Testis (tissue), 2 donors: ENCODE measurements at regions not wholly inside any gene's neighbourhood (a gene's known extent, or its start where the extent isn't known, plus 50 kb on each side); places are given as distances from the start of the nearest gene placed in this dataset.
"Not testable (repeated sequence)": the region's sequence is repeated elsewhere in the genome, so short reads cannot be mapped to it uniquely, and the experiment has no call there.

Source experiments
- DNase-seq: peaks from one replicate; pipeline ENCODE4 v3.0.0-alpha.2; 2019
- H3K27ac ChIP-seq, 2 donors: fragments of 200-600 bp; sonication (generic); one replicate each; pipeline ENCODE4 v1.5.1; 2019
- H3K27me3 ChIP-seq: fragments of 200-600 bp; sonication (generic); one replicate; pipeline ENCODE4 v1.5.1; 2019
- H3K36me3 ChIP-seq: fragments of 200-600 bp; sonication (generic); one replicate; pipeline ENCODE4 v1.5.1; 2017; ENCODE audit warnings: low read depth; ENCODE audit errors: missing control alignments
- H3K4me1 ChIP-seq: fragments of 200-600 bp; sonication (generic); one replicate; pipeline ENCODE4 v1.5.1; 2019
- H3K4me3 ChIP-seq, 2 donors: fragments of 200-600 bp; sonication (generic); one replicate each; pipeline ENCODE4 v1.5.1; 2017 to 2019
- H3K9me3 ChIP-seq: fragments of 200-600 bp; sonication (generic); one replicate; pipeline ENCODE4 v1.5.1; 2017
- WGBS, 2 donors: methylation state at CpG; one replicate each; pipeline ENCODE4 v1.1.5; 2018; 5-methylcytosine and 5-hydroxymethylcytosine counted together
- intact Hi-C: fragments of 100-400 bp; cut with DNase I; formaldehyde crosslinking; loops from one replicate; pipeline ENCODE4 v1.15.1; 2023; ENCODE audit warnings: low total_unique reads

- intact Hi-C loops, DNase-seq, H3K36me3 ChIP-seq, H3K27ac ChIP-seq, H3K4me3 ChIP-seq, H3K4me1 ChIP-seq, H3K27me3 ChIP-seq, H3K9me3 ChIP-seq: not testable (repeated sequence)
- WGBS, 2 donors, result no CpG with 5 or more reads among the region's 8 CpGs
Measured at GRCh38 chr7:75201606-75202079, 109.3 kb downstream of the GTF2IRD2B start.

DNA sequence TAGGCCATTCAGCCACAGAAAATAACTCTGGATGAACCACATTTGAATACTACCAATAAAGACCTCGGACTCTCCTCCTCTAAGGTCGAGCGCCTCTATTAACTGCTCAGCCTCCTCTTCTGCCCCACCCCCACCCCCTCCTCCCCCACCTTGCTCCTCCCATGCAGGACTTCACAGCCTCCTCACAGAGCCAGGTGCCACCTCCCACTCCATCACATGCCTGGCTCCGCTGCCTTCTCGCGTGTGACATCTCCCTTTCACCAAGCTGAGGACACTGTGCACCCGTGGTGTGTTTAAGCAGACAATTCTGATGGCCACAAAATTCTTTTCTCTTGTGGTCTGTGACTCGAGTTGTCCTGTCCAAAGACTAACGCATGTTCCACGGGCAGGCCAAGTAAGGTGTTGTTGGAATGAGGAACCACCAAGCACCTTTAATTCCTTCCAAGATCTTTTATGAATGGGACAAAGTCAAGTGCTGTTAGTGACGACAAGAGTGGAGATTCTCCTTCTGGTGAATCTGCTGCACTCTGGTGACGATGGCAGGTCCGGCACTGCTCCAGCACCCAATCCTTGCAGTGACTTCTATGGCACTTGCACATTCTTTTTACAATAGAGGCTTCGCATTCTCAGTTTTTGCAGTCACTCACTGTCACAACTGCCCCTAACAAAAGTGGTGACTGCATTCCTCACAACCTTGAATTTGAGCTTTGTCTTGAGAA is 113.1 kb downstream of the GTF2IRD2B start:
- intact Hi-C loops, result not testable (repeated sequence)
- WGBS, 2 donors, result no CpG with 5 or more reads among the region's 14 CpGs

DNA sequence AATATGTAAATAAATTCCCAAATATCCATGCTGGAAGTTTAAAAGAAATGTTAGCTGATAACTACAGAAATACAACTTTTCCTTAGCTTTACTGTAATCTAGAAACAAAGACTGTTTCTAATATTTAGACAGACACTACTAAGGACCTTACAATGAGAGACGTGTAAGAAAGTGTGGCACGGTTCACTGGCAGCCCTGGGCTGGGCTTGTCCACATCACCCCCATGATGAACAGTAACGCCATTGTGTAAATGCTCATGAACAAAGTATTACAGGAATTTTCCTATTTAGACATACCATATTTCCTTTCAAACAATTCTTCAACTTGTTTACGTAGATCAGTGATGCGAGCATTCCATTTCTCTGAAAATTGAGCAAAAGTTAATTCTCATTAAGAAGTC is 123.1 kb downstream of the GTF2IRD2B start:
- H3K9me3 ChIP-seq, H3K36me3 ChIP-seq, intact Hi-C loops, H3K27ac ChIP-seq, H3K4me1 ChIP-seq, H3K4me3 ChIP-seq, H3K27me3 ChIP-seq, DNase-seq: not testable (repeated sequence)
- no CpG with 5 or more reads among the region's 5 CpGs for WGBS, 2 donors

More for the DNA sequence above, 113.1 kb downstream of the GTF2IRD2B start:
- H3K9me3 ChIP-seq, H3K4me3 ChIP-seq, H3K27ac ChIP-seq, H3K36me3 ChIP-seq, DNase-seq, H3K27me3 ChIP-seq, H3K4me1 ChIP-seq: not testable (repeated sequence)

DNA sequence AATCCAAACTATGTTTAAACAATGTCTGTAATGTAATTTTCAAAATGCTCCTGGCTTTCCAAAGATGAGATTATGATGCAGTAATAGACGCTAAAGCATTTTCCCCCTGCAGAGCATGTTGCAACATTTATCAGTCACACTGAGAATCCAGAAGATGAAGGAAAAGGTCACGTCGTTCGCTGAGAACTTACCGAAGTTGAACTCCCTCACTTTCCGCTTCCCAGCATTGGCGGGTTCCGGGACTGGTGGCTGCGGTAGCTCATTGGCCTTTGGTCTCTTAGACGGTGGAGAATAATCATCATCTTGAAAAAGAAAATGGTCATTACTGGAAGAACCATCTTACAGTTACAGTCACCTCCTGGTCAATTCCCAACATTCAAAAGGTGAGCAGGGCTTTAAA is 124.6 kb downstream of the GTF2IRD2B start:
- H3K36me3 ChIP-seq, H3K4me1 ChIP-seq, H3K27ac ChIP-seq, H3K9me3 ChIP-seq, DNase-seq, H3K4me3 ChIP-seq, intact Hi-C loops, H3K27me3 ChIP-seq: not testable (repeated sequence)
- no CpG with 5 or more reads among the region's 10 CpGs for WGBS, 2 donors

DNA sequence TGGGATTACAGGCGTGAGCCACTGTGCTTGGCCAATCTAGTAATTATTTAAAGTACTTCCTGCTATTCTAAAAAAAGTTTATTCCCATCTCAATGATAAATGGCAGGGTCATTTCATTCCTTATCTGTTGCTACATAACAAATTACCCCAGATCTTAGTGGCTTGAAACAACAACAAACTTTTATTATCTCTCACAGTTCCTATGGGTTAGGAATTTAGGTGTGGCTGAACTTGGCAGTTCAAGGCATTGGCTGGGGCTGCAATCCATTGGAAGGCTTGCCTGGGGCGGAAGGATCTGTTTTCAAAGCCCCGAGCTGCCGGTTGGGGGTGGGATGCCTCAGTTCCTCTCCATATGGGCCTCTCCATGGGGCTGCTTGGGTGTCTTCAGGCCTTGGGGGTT is 133.7 kb downstream of the GTF2IRD2B start:
- H3K9me3 ChIP-seq, intact Hi-C loops: not testable (repeated sequence)
- no CpG with 5 or more reads among the region's 4 CpGs for WGBS, 2 donors

GRCh38 chr7:75229558-75229957 is 137.2 kb downstream of the GTF2IRD2B start:
- H3K27me3 ChIP-seq, H3K27ac ChIP-seq, H3K4me1 ChIP-seq, H3K9me3 ChIP-seq, H3K4me3 ChIP-seq, H3K36me3 ChIP-seq, DNase-seq, intact Hi-C loops: not testable (repeated sequence)
- WGBS, 2 donors, result 76% methylated on average over 6 of the region's 7 CpGs; no CpG with 5 or more reads in 1 of the 2 donors

More for the DNA sequence above, 133.7 kb downstream of the GTF2IRD2B start:
- not testable (repeated sequence) for H3K27ac ChIP-seq, DNase-seq, H3K4me3 ChIP-seq, H3K4me1 ChIP-seq, H3K27me3 ChIP-seq, H3K36me3 ChIP-seq

DNA sequence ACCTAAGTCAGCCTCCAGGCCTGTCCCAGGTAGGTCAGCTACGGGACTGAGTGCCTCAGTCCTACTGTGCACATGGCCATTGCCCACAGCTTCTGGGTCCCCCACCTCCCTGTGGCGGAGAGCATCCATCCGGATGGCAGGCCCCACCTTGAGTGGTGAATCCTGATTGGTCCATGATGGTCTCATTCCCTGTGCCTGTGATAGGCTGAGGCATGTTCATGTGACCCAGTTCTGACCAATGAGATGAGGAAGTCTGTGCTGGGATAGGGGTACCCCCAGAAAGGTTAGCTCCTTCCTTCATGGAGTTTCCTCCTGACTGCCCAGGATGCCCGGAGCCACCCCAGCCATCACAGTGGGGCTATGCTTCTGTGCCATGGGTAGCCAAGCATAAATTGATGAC is 138.2 kb downstream of the GTF2IRD2B start:
- H3K27ac ChIP-seq, H3K27me3 ChIP-seq, intact Hi-C loops: not testable (repeated sequence)

DNA sequence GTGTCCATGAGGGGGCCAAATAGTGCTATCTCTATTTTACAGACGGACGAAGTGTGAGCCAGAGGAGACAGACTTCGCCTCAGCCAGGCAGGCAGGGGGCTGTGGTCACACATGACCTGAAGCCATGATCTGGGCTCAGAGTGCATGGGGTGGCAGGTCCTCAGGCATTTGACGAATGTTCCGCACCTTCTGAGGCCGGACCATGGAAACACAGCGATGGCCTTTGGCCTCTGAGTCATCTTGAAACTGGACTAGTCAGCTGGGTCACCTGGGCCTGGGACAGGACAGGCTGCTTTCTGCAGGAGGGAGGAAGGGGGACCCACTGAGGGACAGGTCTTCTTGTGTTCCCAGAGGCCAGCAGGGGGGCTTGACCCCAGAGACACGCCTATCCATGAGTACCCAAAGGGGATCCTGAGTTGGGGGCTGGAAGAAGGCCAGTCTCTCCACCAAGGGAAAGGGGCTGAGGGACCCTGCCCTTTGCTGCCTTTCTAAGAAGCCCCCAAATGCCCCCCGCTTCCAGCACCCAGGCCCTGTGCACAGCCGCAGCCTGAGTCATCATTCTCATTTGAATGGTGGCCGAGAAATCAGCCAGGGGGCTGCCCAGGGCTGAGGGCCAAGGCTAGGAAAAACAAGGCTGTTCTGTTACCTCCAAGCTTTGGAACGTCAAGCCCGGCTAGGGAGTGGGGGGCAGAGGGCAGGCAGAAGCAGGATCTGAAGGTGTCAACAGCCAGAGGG is 142.9 kb downstream of the GTF2IRD2B start:
- intact Hi-C loops, H3K4me1 ChIP-seq, H3K4me3 ChIP-seq, H3K9me3 ChIP-seq, H3K36me3 ChIP-seq, DNase-seq, H3K27me3 ChIP-seq, H3K27ac ChIP-seq: not testable (repeated sequence)
- no CpG with 5 or more reads among the region's 13 CpGs for WGBS, 2 donors

More for the DNA sequence above, 138.2 kb downstream of the GTF2IRD2B start:
- no CpG with 5 or more reads among the region's 4 CpGs for WGBS, 2 donors
- not testable (repeated sequence) for H3K4me1 ChIP-seq, H3K36me3 ChIP-seq, H3K4me3 ChIP-seq, H3K9me3 ChIP-seq, DNase-seq

DNA sequence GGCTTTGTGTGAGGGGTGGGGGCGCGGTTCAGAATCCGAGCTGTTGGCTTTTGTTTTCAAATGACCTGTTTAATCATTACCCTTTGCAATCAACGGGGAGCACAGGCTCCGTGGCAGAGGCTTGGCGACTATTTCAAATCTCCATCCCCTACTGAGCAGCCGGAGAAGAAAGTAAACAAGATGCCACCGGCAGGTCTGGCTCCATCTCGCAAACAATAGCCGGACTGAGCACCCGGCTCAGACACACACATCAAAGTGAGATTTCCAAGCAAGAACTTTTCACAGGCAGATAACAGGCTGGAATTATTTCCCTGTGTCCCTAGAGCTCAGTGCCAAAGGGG is 143.4 kb downstream of the GTF2IRD2B start:
- H3K27ac ChIP-seq, intact Hi-C loops, H3K4me3 ChIP-seq, H3K9me3 ChIP-seq, H3K36me3 ChIP-seq, DNase-seq, H3K4me1 ChIP-seq, H3K27me3 ChIP-seq: not testable (repeated sequence)
- WGBS, 2 donors, result no CpG with 5 or more reads among the region's 11 CpGs

DNA sequence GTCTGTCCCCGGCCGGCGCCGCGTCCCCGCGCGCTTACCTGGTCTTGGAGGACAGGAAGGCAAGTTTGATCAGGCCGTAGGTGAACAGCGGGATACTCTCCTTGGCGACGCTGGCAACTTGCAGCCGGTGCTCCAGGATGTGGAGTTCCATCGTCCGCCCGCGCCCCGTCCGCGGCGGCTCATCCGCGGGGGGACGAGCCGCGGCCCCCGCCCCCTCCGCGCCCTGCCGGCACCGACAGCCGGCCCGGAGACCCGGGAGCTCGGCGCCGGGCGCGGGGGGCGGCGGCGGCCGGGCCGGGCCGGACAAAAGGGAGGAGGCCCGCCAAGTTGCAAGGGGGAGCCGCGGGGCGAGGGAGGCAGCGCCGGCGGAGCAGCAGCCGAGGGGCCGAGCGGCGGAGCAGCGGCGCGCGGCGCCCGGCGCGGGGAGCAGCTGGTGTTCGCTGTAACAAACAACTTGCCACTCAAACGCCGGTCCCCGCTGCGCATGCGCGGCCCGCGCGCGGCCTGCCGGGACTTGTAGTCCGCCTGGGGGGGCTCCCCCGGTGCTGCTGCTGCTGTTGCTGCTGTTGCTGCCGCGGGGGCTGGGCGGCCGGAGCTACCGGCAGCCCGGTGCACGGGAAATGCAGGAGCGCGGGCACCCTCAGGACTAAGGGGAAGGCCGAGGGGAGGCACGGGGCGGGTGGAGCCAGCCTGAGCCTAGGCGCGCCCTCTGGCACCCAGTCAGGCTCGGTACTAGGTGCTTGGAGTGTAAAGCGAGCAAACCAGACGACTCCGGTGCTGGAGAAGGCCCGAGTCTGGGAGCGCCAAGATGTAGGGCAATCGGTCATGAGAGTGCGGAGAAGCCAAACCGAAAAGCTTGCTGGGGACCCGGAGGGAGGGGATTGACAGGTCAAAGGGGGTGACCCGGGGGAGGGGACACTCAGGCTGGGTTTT is 145.1 kb downstream of the GTF2IRD2B start:
- H3K4me3 ChIP-seq, H3K36me3 ChIP-seq, intact Hi-C loops, H3K27ac ChIP-seq, H3K9me3 ChIP-seq, H3K4me1 ChIP-seq, H3K27me3 ChIP-seq: not testable (repeated sequence)
- peak; percentile 46 for DNase-seq
- WGBS, 2 donors, result 2% methylated on average over 8 of the region's 103 CpGs; no CpG with 5 or more reads in 1 of the 2 donors

DNA sequence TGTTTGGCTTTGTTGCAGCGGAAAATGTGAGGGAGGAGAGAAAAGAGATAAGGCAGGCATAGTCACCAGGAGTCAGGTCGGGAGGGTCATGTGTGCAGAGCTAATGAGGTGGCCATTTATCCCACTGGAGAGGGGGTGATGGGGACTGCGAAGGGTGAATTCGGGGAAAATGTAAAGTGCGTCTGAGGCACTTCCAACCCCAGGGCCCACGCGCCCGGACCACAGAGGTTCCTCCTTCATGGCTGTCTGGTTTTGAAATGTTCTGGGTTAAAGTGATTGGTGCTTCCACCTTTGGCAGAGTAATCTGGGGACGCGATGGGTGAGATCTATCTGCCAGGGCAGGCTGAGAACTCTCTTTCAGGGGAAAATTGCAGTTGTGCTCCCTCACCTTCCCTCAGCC is 145.9 kb downstream of the GTF2IRD2B start:
- H3K27ac ChIP-seq, H3K4me3 ChIP-seq, H3K9me3 ChIP-seq, H3K4me1 ChIP-seq, DNase-seq, H3K27me3 ChIP-seq, H3K36me3 ChIP-seq, intact Hi-C loops: not testable (repeated sequence)
- WGBS, 2 donors, result no CpG with 5 or more reads among the region's 10 CpGs
